Renal pelvis (tissue), 1 donor: ENCODE measurements at regions not wholly inside any gene's neighbourhood (a gene's known extent, or its start where the extent isn't known, plus 50 kb on each side); places are given as distances from the start of the nearest gene placed in this dataset.
"Not testable (repeated sequence)": the region's sequence is repeated elsewhere in the genome, so short reads cannot be mapped to it uniquely, and the experiment has no call there.

ENCODE experiments used
- DNase-seq: peaks from one replicate; pipeline ENCODE4 v3.0.0-alpha.2; 2013

DNA sequence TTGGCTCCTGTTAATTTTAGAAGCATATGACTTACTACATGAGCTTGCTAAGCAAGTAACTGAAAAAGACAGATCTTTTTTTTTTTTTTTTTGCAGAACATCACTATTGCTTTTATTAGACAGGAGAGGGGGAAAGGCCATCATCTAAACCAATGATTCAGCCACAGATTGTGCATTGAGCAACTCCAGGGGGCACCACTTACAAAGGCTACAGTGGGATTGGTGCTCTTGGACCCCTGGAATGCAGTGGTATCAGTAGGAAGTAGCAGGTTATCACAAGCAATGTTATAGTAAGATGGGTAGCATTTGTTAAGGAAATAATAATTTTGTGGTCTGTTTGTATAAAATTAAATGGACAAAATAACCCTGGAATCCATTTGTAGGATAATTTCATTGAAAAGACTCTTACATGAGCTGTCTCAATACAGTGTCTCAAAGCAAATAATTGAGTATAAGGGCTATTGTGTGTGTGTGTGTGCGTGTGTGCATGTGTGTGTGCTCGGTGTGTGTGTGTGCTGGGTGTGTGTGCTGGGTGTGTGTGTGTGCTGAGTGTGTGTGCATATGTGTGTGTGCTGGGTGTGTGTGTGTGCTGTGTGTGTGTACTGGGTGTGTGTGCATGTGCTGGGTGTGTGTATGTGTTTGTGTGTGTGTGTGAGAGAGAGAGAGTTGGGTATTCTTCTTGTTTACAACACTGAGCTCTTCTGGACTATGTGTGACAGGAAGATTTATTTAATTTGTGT, 296.3 kb downstream of the PCDH7 start:
- DNase-seq: no peak

DNA sequence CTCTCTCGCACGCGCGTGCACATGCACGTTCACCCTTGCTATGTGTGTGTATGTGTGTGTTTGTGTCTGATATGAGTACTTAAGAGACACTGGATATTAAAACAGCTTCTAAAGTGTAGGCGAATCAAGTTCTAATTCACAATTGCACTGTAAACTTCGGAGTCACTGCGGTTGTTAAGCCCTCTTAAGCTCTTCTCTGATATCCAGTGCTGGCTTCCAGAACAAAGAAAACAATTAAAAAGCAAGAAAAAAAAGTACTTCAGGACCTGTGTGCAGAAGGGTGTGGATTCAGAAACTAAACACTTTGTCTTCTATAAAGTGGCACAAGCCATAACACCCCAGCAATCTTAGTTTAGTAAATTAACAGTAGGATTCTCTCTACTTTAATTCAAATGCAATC, 300.2 kb downstream of the PCDH7 start:
- DNase-seq: no peak

DNA sequence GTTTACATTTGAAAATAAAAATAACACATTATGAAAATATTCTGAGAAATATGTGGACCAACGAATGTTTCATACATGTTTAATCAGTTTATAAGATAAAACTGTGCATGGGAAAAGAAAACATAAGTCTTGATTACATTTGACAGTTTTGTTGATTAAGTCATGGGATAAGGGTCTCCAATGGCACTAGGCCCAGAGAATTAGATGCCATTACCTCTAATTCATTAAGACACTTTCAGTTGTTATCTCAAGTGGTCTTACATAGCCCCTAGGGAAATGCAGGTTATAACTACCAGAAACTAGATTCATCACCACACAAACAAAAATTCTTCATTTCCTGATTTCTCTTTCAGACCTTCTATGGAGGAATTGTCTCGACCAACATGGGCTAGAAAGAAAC, 300.8 kb downstream of the PCDH7 start:
- no peak for DNase-seq

DNA sequence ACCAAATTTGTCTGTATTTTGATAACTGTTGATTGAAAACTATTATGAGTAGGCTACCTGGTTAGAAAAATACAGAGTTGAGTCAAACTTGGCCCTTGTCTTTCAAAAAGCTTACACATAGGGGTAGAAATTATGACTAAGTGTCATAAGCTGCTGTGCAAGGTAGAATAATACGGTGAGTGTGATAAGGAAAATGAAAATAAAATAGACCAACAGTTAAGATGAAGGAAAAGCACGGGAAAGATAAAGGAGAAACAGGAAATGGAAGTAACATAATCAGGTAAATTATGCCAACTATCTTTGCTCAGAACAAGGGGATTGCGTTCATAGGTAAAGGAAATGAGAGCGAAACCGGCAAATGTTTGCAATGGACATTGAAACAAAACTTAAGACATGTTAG, 302.5 kb downstream of the PCDH7 start:
- DNase-seq: no peak

DNA sequence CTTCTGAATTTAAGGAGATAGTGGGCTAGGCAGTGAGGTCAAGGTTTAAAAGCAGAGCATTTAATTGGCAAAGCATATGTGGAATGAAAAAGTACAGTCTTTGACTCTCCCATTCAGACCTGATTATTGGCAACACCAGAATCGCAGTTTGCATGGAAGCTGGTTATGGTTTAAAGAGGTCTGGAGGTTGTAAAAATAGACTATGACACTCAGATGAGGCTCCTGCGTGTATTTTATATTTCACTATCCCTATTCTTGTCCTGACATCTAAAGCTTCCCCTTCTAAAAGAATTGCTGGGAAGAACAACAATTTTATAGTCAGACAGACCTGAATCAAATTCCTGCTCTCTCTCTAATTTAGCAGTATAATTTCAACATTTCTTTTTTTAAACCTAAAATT, 302.9 kb downstream of the PCDH7 start:
- no peak for DNase-seq

DNA sequence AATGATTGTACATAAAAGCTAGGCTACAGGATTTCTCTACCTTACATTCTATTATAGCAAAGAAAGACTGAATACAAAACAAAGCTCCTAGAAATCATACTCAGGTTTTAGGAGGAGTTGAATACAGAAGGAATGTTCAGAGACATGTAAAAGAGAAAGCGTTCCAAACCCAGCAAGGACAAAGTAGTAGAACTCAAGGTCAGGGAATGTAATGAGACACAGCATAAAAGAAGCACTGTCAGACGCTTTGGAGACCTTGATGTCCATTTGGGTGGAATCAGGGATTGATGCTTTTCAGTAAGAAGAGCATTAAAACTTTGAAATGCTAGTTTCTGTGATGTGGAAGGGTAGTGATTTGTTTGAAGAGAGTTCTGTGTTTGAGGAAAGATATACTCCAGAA, 303.6 kb downstream of the PCDH7 start:
- no peak for DNase-seq

DNA sequence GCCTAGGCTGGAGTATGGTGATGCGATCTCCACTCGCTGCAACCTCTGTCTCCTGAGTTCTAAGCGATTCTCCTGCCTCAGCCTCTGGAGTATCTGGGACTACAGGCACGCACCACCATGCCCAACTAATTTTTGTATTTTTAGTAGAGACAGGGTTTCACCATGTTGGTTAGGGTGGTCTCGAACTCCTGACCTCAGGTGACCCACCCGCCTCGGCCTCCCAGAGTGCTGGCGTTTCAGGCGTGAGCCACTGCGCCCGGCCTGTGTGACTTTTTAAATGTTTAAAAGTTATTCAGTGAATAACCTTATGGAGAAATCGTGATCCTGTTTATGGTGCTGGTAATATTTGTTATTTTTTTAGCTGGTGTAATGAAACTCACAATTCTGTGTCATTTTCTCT, 304.6 kb downstream of the PCDH7 start:
- not testable (repeated sequence) for DNase-seq

DNA sequence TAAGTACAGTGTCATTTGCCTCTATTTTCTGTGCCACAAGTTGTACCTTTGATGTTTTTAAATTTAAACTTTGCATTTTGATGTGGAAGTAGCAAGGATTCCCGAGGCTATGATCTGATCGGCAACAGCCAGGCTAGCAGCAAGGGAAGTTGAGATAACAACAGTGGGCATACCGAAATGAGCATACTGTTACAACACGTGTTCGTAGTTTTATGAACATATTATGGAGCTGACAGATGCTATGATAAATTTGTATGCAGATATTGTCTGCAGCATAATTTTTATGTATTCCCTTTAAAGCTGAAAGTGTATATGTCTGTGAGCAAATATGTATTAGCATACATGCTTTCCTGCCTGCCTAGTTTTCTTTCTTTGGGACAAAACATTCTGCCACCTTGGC, 306.1 kb downstream of the PCDH7 start:
- no peak for DNase-seq

DNA sequence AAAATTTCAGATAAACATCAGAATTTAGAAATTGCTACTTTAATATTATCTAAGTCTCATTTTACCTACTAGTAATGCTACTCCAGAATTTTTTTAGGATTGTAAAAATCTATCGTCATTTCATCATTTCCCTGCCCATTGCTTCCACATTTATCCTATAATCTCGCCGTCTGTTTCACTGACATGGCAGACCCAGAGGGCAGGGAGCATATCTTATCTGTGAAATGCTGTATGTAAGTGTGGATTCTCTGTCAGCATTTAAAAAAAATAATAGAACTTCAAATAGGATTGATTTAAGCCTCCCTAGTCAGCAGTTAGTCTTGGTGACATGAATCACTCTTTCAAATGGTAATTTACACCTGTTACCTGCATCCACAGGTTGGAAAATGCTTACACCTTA, 314.4 kb downstream of the PCDH7 start:
- DNase-seq: no peak

DNA sequence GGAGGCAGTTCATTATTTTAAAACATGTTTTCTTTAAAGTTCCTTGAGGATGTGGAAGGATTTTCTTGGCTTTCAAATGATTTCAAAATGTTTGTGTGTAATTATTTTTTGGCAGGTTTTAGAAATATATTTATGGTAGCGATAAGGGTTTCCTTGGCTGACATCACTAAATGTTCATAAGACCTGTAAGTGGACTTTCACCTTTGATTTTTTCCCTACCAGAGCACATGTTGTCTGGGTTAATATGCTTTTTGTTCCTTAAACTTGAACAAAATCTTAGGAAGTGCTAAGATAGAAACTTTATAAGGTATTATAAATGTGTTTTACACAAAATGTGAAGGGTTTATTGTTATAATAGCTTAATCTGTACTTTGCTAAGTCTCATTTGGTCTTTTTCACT, 315.6 kb downstream of the PCDH7 start:
- no peak for DNase-seq

DNA sequence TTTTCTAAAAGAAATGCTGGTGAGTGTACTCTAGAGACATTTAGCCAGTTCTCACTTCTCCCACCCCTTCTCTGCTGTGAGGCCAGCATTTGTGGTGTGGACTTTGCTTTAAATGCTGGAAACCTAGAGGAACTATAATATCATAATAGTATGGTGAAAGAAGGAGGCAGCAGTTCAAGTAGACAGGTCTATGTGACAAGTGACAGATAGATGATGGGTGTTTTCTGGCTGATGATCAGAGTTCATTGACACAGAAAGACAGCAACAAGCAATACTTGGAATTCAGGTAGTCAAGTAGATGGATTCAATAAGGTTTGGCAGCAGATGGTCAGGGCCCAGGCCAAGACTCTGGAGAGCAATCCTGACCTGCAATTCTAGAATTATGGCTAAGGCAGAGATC, 317.5 kb downstream of the PCDH7 start:
- no peak for DNase-seq

DNA sequence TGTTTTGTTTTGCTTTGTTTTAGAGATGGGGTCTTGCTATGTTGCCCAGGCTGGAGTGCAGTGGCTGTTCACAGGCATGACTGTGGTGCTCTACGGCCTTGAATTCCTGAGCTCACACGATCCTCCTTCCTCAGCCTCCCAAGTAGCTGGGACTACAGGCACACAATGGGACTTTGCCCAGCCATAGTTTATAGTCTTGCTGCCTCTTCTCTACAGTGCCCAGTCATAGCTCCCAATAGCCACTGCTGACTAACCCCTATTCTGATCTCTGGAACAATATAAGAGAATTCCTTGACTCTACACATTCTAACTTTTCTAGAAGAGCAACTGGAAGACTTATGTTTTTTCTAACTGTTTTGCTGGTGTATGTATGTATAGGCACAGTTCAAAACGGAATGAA, 319.2 kb downstream of the PCDH7 start:
- no peak for DNase-seq

DNA sequence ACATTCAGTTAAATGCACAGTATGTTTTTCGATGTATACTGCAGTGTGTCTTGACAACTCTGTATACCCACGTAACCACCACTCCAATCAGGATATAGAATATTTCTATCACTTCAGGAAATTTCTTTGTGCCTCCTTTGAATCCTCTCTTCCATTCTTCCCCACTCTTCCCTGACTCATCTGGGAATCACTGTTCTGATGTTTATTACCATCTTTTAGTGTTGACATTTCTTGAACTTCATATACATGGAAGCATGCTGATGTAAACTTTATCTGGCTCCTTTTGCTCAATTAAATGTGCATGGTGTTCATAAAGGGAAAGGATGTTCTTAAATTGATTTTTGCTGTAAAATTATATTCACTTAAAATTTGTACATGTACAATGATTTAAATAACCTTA, 319.9 kb downstream of the PCDH7 start:
- DNase-seq: no peak

DNA sequence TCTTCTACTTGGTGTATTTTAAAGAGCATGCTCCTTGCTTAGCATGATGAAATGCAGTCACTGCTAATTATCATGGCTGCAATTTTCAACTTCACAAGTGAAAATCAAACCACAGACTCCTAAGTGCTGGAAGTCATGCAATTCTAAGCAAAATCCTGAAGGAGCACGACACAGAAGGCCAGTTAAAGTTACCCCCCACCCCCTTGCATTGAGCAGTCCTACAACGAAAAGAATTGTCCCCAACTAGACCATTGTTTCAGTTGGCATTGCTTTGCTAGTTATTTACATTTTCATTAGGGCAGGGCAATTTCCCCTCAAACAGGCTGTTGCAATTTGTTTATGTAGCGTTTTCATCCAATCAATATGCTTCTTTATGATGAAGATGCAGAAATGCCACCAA, 321.2 kb downstream of the PCDH7 start:
- DNase-seq: no peak

DNA sequence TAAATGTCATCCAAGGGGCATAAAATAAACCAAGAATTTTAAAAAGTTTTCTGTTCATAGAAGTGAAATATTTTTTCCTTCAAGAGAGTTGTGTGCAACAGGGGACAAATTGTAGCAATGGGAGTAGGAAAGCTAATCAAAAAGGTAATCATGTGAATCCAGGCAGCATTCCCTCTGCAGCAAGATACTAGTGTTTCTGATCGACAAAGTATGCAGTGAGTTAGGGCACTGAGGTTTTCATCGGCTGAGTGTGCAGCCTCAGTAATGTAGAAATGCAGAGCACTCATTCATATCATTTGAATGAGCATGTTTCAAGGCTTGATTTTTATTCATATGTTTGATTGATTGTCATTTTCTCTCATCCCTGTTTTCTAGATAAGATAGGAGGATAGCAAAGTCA, 321.7 kb downstream of the PCDH7 start:
- no peak for DNase-seq

DNA sequence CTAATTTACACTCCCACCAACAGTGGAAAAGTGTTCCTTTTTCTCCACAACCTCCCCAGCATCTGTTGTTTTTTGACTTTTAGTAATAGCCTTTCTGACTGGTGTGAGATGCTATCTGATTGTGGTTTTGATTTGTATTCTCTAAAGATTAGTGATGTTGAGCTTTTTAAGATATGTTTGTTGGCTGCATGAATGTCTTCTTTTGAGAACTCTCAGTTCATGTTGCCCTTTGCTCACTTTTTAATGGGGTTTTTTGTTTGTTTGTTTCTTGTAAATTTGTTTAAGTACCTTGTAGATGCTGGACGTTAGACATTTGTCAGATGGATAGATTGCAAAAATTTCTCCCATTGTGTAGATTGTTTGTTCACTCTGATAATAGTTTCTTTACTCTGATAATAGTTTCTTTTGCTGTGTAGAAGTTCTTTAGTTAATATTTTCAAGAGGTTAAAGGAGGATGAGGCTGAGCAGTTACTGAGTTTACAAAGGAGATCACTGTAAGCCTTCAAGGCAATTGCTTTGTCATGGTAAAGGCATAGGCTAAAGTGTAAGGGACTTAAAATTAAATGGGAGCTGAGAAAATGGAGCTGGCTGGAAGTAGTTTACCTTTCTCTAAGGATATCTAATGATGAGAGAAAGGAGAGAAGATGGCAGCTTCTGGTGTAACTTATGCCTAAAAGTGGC, 323.4 kb downstream of the PCDH7 start:
- no peak for DNase-seq

DNA sequence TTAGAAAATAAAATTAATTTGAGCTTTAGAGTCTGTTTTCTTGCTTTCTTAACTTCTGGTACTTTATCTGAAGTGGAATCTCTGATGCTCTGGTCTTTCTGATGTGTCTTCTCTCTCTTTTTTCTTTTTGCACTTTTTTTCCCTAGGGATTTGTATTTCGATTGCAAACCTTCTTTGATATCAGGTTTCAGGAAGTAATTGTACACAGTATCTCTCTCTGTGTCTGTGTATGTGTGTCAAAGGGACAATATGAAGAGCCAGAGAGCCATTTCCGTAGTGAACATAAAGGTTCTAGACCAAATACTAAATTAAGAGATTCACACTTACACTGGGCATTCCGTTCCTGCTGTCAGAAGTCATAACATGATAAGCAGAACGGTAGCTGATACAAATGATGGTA, 325.0 kb downstream of the PCDH7 start:
- DNase-seq: no peak

DNA sequence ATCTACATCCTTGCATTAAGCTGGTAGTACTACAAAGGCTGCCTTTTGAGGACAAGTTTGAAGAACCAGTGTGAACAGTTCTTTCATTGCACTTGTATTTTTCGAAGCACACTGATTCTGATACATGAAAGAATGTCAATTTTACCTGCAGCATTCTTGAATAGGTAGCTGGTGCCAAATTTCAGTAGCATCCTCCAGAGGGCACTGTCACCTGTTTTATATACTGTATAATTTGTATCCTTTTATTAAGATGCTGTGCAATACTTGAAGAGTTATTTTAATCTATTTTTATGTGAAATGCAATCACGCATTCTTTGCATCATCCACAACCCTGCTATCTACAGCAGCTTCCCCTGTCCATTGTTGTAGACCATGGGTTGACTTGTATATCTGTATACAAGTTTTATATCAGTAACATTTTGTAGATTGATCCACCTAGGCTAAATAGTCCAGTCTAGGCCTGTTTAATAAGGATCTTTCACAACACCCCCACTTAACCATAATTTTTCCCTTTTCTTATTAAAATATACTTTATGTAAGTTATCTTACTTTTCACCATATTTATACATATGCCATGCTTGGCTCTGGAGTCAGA, 325.7 kb downstream of the PCDH7 start:
- no peak for DNase-seq

DNA sequence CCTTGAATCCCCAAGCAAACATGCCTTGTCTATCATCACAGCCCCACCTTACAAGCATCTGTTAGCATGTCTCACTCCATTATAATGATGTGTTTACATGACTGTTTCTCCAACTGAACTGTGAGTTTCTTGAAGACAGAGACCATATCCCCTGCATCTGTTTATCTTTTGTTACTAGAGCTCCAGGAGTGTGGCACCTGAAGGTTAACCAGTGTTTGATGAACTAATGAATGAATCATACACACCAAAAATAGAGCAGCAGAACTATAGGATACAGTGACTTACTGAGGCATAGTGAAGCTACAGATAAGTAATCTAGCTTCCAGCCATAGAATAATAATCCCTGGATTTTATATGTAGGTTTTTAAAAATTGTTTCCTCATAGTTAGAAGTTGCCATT, 331.0 kb downstream of the PCDH7 start:
- DNase-seq: no peak

DNA sequence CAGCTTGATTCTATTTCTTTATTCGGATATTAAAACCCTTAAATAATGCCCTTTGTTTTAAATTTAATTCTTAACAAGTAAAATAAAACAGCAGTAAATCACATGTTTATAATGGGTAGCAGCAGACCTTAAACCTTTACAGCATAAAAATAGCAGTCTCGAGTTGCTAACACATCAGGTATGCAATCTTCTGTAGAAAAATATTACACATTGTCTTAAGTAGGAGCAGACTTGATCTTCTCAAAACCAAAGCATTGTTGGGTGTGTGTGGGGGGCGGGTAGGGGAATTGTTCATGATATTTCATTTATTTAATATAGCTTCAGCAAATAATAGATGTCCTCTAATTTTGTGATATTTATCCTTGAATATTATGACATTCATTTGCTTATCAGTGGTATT, 331.4 kb downstream of the PCDH7 start:
- DNase-seq: no peak

DNA sequence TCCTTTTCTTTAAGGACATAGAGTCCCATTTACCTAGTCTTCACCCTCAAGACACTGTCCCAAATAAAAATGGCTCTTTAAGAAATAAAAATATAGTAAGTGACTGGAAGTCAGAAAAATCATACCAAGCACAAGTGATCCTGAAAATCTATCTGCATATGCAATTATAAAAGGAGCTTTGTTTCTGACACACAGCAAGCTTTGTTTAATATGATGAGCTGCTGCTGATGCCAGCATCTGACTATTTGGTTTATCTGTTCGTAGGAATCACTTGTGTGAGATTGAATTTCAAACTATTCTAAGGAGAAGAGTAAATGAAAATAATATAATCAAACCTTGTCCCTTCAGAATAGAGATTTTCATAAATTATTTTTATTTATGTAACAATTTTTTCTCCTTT, 332.4 kb downstream of the PCDH7 start:
- no peak for DNase-seq

DNA sequence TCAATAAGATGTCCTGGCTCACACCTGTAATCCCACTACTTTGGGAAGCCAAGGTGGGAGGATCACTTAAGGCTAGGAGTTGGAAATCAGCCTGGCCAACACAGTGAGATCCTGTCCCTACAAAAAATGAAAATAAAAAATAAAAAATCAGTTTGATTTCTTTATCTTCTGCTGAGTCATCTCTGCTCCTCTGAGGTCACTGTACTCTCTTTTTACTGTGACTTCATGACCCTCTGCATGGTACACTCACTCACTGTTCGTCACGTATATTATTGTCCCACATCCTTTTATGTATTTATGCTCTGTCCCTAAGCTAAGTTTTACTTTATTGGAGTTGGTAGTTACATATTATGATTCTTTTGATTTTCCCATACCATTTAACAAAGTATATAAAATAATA, 333.3 kb downstream of the PCDH7 start:
- no peak for DNase-seq

DNA sequence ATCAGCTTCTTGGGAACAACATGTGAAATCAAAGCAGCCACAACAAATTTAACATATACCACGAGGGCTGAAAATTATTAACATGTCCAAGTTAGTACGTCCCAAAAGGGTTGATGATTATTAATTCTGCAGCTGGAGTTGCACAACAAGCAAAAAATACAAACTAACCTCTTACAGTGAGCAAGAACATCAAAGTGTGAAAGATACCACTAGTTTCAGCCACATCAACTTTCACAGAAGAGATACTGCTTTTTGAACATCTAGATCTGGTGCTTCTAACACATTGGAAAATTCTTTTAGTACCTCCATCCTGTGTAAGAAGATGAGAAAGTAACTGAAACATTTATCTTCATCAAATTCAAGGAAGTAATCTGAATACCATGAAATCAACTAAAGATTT, 334.1 kb downstream of the PCDH7 start:
- no peak for DNase-seq

DNA sequence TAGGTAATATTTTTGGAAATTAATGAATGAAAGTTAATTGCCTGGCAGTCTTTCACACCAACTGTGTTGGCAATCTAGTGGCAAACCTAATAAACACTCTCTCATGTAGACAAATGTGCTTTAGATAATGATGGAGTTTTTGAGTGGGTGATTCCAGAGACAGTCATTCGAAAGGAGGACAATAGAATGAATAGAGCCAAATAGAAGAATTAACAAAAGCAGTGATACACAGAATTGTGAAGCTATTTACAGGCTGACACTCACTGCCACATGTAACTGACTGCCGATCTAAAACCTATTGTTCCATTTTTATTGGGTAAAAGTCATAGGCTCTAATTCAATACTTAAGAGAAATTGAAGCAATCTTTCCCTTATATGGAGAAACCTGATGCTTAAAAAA, 338.5 kb downstream of the PCDH7 start:
- DNase-seq: no peak
